Dendritic cell treated with granulocyte-macrophage colony-stimulating factor and Interleukin-4, amounts not matched to agents 40 ng/mL and 50 ng/mL, for 4 days (primary cell): ENCODE measurements at regions not wholly inside any gene's neighbourhood (a gene's known extent, or its start where the extent isn't known, plus 50 kb on each side); places are given as distances from the start of the nearest gene placed in this dataset.
"Not testable (repeated sequence)": the region's sequence is repeated elsewhere in the genome, so short reads cannot be mapped to it uniquely, and the experiment has no call there.

Experiments used
- H3K27ac Mint-ChIP-seq: one replicate; pipeline ENCODE4 v1.8.0; 2022; ENCODE audit warnings: mild to moderate bottlenecking, mixed read lengths
- H3K27me3 Mint-ChIP-seq: one replicate; pipeline ENCODE4 v1.8.0; 2022; ENCODE audit warnings: mild to moderate bottlenecking, mixed read lengths
- H3K36me3 Mint-ChIP-seq: one replicate; pipeline ENCODE4 v1.8.0; 2022; ENCODE audit warnings: low read depth, mixed read lengths
- H3K4me1 Mint-ChIP-seq: one replicate; pipeline ENCODE4 v1.8.0; 2022; ENCODE audit warnings: low read depth, mixed read lengths
- H3K4me3 Mint-ChIP-seq: one replicate; pipeline ENCODE4 v1.8.0; 2022; ENCODE audit warnings: mild to moderate bottlenecking, moderate library complexity, mixed read lengths
- H3K9me3 Mint-ChIP-seq: one replicate; pipeline ENCODE4 v1.8.0; 2022; ENCODE audit warnings: mixed read lengths
- intact Hi-C: fragments of 100-400 bp; cut with micrococcal nuclease; formaldehyde crosslinking; loops from one replicate; pipeline ENCODE4 v1.15.0; 2022

DNA sequence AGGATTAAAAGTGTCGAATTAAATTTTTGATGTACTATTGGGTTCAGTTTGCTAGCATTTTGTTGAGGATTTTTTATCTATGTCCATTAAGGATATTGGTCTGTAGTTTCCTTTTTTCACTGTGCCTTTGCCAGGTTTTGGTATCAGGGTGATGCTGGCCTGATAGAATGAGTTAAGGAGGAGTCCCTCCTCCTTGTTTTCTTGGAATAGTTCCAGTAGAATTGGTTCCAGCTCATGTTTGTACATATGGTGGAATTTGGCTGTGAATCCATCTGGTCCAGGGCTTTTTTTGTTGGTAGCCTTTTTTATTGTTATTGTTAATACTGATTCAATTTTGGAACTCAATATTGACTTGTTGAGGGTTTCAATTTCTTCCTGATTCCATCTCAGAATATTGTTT, 141.8 kb downstream of the SIM1 start:
- no peaks in the 10 kb centered on the region for H3K27me3 Mint-ChIP-seq
- H3K27ac Mint-ChIP-seq = no peak overlapping the region
- H3K4me3 Mint-ChIP-seq = no peak overlapping the region
- H3K4me1 Mint-ChIP-seq = no peaks in the 10 kb centered on the region
- H3K36me3 Mint-ChIP-seq = no peaks in the 10 kb centered on the region
- intact Hi-C loops = no loop called here
- peaks cover 11% of the 10 kb centered on the region for H3K9me3 Mint-ChIP-seq

DNA sequence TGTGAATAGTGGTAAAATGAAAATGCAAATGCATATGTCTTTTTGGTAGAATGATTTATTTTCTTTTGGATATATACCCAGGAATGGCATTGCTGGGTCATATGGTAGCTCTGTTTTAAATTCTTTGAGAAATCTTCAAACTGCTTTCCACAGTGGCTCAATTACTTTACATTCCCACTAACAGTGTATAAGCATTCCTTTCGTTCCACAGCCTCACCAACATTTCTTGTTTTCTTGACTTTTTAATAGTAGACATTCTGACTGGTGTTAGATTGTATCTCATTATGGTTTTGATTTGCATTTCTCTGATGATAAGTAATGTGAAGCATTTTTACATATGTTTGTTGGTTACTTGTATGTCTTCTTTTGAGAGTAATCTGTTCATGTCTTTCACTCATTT, 144.0 kb downstream of the SIM1 start:
- Mint-ChIP-seq H3K9me3 (peaks cover 11% of the 10 kb centered on the region), H3K27ac (no peak overlapping the region), H3K36me3 (no peaks in the 10 kb centered on the region), H3K4me1 (no peaks in the 10 kb centered on the region), H3K27me3 (no peaks in the 10 kb centered on the region), H3K4me3 (no peak overlapping the region)
- intact Hi-C loops = no loop called here

DNA sequence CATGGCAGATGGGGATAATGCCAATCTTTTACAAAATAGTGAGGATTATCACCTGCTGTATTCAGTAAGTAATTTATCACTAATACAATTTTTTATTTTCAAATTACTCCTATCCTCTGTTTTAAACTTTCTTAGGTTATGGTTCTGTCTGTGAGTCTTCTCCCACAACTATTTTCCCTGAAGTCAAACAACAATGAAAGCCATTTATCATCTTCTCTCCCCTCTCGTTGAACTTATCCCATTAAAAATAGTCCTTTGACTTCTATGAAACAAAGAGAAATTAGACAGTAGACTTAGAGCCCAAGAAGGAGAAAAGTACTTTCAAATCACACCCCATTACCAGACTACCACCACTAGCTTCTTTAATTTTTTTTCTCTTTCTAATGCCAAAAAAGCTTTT, 147.7 kb downstream of the SIM1 start:
- Mint-ChIP-seq H3K36me3 (no peaks in the 10 kb centered on the region), H3K4me3 (no peak overlapping the region), H3K9me3 (peaks cover 11% of the 10 kb centered on the region), H3K4me1 (no peaks in the 10 kb centered on the region), H3K27ac (no peak overlapping the region), H3K27me3 (no peaks in the 10 kb centered on the region)
- intact Hi-C loops = no loop called here

DNA sequence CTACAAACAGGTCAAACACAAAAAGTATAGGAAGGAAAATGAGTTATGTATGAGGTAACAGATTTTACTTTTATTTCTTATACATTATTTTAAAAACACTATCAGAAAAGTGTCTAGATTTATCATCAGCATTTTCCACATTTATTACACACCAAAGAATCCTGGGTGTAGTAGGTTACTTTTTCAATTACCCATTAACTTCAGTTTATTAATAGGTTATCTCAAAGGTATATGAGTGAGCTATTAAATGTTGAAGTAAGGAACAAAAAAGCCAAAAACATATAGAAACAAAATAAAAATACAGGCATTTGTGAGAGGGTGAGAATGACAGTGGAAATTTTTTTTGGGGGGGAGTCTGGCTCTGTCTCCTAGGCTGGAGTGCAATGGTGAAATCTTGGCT, 150.5 kb downstream of the SIM1 start:
- no peaks in the 10 kb centered on the region for H3K27me3 Mint-ChIP-seq
- no peaks in the 10 kb centered on the region for H3K36me3 Mint-ChIP-seq
- H3K4me1 Mint-ChIP-seq = no peaks in the 10 kb centered on the region
- no peak overlapping the region for H3K27ac Mint-ChIP-seq
- intact Hi-C loops = no loop called here
- no peak overlapping the region for H3K4me3 Mint-ChIP-seq
- H3K9me3 Mint-ChIP-seq = no peaks in the 10 kb centered on the region

DNA sequence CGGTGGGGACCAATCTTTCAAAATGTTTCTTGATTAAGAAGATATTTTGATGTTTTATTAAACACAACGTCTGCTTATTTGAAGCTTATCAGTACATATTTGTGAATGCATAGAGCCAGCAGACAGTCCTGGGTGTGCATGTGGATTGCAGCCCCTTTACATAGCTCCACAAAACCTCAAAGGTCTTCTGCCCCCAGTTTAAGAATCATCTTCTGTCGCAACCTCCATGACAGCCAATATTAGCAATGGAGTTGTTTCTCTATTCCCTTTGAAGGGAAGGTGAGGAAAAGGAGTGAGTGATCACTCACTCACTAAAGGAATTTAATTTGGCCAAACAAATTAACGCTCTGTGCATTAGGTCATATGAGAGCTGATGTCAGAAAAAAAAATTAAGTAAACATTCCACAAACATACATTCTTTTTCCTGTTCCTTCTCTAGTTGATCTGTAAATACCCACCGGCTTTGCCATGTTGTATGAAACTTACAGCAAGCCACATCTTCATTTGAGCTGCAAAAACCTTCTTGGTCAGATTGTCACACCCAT, 152.9 kb downstream of the SIM1 start:
- intact Hi-C loops = no loop called here
- Mint-ChIP-seq H3K27me3 (no peaks in the 10 kb centered on the region), H3K9me3 (no peaks in the 10 kb centered on the region), H3K27ac (no peak overlapping the region), H3K4me3 (no peak overlapping the region), H3K4me1 (no peaks in the 10 kb centered on the region), H3K36me3 (no peaks in the 10 kb centered on the region)

DNA sequence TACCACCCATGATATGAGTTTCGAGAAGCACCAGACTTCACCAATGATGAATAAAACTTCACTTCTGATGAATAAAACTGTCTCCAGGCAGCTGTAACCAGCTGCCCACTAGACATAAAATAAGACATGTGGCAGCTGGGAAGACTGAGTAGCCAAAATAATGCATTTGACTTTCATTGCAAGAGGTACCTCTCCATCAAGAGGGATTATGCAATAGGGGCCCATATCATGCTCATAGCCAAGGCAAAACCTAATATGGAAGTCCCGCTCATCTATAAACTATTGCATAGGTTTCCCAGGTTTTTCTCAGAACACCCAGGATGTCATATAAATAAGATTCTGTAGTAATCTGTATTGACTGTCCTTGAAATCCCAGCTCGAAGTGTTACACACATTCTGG, 155.5 kb downstream of the SIM1 start:
- no peaks in the 10 kb centered on the region for H3K36me3 Mint-ChIP-seq
- intact Hi-C loops = no loop called here
- no peaks in the 10 kb centered on the region for H3K4me1 Mint-ChIP-seq
- no peak overlapping the region for H3K27ac Mint-ChIP-seq
- no peaks in the 10 kb centered on the region for H3K9me3 Mint-ChIP-seq
- H3K27me3 Mint-ChIP-seq = no peaks in the 10 kb centered on the region
- H3K4me3 Mint-ChIP-seq = no peak overlapping the region

DNA sequence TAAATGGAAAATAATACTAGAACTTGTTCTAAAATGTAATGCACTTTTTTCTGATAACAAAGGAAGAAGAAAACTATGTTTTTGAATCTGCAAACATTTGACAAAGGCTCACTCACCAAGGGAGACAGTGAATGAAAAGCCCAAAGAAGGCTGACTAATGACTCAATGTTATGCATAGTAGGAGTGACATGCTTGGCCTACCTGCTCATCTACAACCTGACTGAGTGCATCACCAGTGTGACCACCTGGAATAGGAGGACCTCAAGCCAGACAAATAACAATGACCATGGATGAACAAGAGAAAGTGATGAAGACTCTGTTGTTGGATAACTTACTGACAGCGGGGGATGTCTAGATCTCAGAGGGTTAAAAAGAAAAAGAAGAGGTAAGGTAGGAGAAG, 157.2 kb downstream of the SIM1 start:
- no peaks in the 10 kb centered on the region for H3K4me1 Mint-ChIP-seq
- H3K4me3 Mint-ChIP-seq = no peak overlapping the region
- intact Hi-C loops = no loop called here
- no peaks in the 10 kb centered on the region for H3K9me3 Mint-ChIP-seq
- no peak overlapping the region for H3K27ac Mint-ChIP-seq
- no peaks in the 10 kb centered on the region for H3K27me3 Mint-ChIP-seq
- no peaks in the 10 kb centered on the region for H3K36me3 Mint-ChIP-seq

DNA sequence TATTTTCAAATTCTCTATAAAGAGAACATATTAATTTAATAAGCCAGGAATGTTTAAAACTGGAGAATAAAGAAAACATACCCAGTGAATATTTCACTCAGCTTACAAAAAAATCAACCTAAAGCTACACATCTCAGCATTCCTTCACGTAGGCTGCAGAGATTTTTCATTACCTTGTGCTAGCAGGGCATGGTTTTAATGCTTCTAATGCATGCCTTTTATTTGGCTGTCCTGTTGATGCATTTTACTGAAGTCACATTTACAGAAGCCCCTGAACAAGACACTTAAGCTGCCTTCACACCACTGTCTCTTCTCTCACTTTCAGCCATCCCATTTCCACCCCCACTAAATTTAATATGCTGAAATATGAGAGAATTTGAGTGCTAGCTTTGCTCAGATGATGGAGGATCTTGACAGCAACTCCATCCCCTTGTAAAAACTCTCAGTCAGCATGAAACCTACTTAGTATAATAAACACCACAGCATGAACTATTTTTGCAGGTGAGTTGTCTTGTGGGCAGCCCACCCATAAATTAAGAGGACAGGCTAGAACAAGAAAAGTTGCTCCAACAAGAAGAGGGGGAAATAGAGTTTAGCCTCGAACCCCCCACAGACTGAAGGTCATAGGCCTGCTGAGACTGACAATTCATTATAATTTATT, 159.4 kb downstream of the SIM1 start:
- no peaks in the 10 kb centered on the region for H3K27me3 Mint-ChIP-seq
- H3K4me1 Mint-ChIP-seq = no peaks in the 10 kb centered on the region
- H3K36me3 Mint-ChIP-seq = no peaks in the 10 kb centered on the region
- no peak overlapping the region for H3K27ac Mint-ChIP-seq
- H3K9me3 Mint-ChIP-seq = no peaks in the 10 kb centered on the region
- no peak overlapping the region for H3K4me3 Mint-ChIP-seq
- intact Hi-C loops = no loop called here

DNA sequence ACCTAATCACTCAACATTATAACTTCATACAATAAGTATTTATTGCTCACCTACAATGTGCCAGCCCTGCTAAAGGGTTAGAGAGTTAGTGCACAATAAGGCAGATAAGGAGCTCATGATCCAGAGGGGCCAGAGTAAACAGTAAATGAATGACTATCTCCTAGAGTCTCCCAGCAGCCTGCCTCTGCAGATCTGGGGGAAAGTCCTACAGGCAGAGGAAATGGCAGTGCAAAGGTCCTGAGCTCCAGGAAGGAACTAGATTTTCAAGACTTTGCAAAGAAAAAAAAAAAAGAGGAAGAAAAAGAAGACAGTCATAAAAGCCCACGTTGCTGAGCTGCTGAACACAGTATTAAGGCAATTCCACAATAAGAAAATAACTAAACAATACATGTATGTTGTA, 160.1 kb downstream of the SIM1 start:
- intact Hi-C loops = no loop called here
- Mint-ChIP-seq H3K27ac (no peak overlapping the region), H3K9me3 (no peaks in the 10 kb centered on the region), H3K4me3 (no peak overlapping the region), H3K27me3 (no peaks in the 10 kb centered on the region), H3K4me1 (no peaks in the 10 kb centered on the region), H3K36me3 (no peaks in the 10 kb centered on the region)

DNA sequence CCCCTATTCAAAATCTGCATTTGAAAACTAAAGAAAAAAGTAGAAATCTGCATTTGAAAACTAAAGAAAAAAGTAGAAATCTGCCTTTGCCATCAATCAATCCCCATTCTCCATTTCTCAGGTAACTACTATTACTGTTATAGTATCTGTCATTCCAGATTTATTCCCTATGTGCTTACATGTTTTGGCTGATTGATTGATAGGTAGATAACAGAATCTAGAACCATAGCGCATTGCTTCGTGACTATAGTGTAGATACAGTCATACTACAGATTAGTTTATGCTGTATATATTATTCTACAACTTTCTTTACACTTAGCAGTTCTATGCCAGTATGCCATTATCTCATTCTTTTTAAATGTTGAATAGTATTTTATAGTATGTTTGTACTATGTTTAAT, 163.0 kb downstream of the SIM1 start:
- no peak overlapping the region for H3K27ac Mint-ChIP-seq
- no peaks in the 10 kb centered on the region for H3K27me3 Mint-ChIP-seq
- H3K4me1 Mint-ChIP-seq = no peaks in the 10 kb centered on the region
- intact Hi-C loops = no loop called here
- no peak overlapping the region for H3K4me3 Mint-ChIP-seq
- H3K36me3 Mint-ChIP-seq = no peaks in the 10 kb centered on the region
- H3K9me3 Mint-ChIP-seq = no peaks in the 10 kb centered on the region

DNA sequence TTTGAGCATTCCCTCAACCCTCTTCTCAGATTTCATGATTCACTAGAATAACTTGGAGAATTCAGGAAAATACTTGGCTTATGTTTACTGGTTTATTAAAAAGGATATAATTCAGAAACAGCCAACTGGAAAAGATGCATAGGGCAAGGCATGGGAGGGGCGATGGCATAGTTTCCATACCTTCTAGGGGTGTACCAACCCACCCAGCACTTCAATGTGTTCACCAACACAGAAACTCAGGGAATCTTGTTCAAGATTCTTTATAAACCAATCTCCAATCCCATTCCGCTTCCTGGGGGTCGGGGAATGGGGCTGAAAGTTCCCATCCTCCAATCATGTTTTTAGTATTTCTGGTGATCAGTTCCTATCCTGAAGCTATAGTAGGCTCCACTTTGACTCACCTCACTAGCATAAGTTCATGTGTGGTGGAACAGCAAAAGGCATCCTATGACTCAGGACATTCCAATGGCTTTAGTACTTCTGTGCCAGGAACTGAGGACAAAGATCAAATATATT, 164.4 kb downstream of the SIM1 start:
- no peaks in the 10 kb centered on the region for H3K36me3 Mint-ChIP-seq
- H3K4me3 Mint-ChIP-seq = no peak overlapping the region
- H3K9me3 Mint-ChIP-seq = no peaks in the 10 kb centered on the region
- intact Hi-C loops = no loop called here
- H3K27me3 Mint-ChIP-seq = no peaks in the 10 kb centered on the region
- no peaks in the 10 kb centered on the region for H3K4me1 Mint-ChIP-seq
- H3K27ac Mint-ChIP-seq = no peak overlapping the region

DNA sequence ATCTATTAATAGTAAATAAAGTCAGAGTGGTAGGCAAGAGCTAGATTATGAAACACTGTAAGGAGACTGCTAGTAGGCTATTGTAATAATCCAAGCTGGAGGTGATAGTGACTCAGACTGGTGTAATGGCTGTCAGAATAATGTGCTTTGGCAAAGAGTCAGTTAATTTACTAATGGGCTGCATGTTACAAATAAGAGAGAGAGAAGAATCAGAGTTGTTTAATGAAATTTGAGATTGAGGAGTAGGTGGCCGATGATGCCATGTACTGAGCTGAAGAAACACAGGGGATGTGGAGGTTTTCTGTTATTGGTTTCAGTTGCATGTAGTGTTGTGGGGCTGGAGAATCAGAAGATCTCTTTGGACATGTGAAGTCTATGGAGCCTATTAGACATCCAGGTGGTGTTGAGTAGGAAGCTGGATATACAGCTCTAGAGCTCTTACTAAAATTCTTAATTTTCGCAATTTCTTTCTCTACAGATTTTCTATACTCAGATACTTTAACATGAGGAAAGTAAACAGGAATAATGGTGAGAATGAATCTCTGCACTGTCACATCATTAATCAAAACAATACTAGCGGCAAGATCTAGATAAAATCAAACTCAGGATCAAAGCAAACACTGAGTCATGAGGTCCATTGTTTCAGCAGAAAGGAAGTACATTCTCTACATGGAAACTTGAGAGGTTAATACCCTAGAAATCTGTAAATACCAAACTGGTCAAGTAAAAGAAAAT, 167.7 kb downstream of the SIM1 start:
- intact Hi-C loops = no loop called here
- no peak overlapping the region for H3K4me3 Mint-ChIP-seq
- no peaks in the 10 kb centered on the region for H3K4me1 Mint-ChIP-seq
- no peaks in the 10 kb centered on the region for H3K27me3 Mint-ChIP-seq
- no peaks in the 10 kb centered on the region for H3K9me3 Mint-ChIP-seq
- H3K36me3 Mint-ChIP-seq = no peaks in the 10 kb centered on the region
- no peak overlapping the region for H3K27ac Mint-ChIP-seq

DNA sequence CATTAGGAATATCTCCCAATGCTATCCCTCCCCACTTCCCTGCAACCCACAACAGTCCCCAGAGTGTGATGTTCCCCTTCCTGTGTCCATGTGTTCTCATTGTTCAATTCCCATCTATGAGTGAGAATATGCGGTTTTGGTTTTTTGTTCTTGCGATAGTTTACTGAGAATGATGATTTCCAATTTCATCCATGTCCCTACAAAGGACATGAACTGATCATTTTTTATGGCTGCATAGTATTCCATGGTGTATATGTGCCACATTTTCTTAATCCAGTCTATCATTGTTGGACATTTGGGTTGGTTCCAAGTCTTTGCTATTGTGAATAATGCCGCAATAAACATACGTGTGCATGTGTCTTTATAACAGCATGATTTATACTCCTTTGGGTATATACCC, 169.5 kb downstream of the SIM1 start:
- H3K4me1 Mint-ChIP-seq, H3K27ac Mint-ChIP-seq, H3K4me3 Mint-ChIP-seq, intact Hi-C loops, H3K9me3 Mint-ChIP-seq, H3K27me3 Mint-ChIP-seq, H3K36me3 Mint-ChIP-seq: not testable (repeated sequence)

DNA sequence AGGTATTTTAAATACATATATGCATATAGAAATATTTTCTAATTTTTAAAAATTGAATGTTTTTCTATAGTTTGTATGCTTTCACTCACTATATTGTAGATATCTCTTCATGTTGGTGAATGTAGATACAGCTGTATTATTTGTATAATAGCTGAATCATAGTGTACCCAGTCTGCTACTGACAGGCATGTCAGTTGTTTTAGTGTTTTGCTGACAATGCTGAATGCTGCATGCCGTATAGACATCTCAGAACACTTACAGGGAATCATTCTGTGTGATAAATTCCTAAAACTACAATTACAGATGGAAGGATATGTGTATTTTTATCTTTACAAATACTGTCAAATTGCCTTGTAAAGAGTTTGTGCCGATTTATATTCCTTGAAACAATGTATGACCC, 175.4 kb downstream of the SIM1 start:
- H3K27ac Mint-ChIP-seq = no peak overlapping the region
- no peaks in the 10 kb centered on the region for H3K9me3 Mint-ChIP-seq

DNA sequence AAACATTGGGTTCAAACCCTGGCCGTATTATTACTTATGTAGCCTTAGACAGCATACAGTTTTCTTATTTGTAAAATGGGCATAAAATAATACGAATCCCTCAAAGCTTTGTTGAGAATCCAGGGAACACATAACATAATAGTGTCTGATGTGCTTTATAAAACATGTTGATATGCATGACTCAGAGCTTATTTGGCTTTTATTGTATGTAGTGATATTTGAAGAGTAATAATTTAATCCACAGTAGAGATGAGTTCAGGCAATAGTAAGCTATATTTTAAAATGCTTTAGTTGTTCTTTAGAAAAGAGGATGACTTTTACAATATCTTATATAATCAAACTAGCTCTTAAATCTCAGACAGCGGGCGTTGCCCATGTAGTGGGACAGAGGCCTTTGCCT, 176.4 kb downstream of the SIM1 start:
- H3K27me3 Mint-ChIP-seq = no peaks in the 10 kb centered on the region
- H3K36me3 Mint-ChIP-seq = no peaks in the 10 kb centered on the region
- H3K4me1 Mint-ChIP-seq = no peaks in the 10 kb centered on the region
- H3K9me3 Mint-ChIP-seq = no peaks in the 10 kb centered on the region
- H3K4me3 Mint-ChIP-seq = no peak overlapping the region
- H3K27ac Mint-ChIP-seq = no peak overlapping the region
- intact Hi-C loops = no loop called here

More for the DNA sequence above, 175.4 kb downstream of the SIM1 start:
- H3K4me3 Mint-ChIP-seq = no peak overlapping the region
- no peaks in the 10 kb centered on the region for H3K4me1 Mint-ChIP-seq
- intact Hi-C loops = no loop called here
- H3K27me3 Mint-ChIP-seq = no peaks in the 10 kb centered on the region
- H3K36me3 Mint-ChIP-seq = no peaks in the 10 kb centered on the region
